SHP77 (cell line): ENCODE measurements at regions not wholly inside any gene's neighbourhood (a gene's known extent, or its start where the extent isn't known, plus 50 kb on each side); places are given as distances from the start of the nearest gene placed in this dataset.

ENCODE experiments used
- DNase-seq, 2 experiments: peaks; one replicate each; lab custom pipeline; 2025; lab: John Stamatoyannopoulos, UW

- DNase-seq, result no peak
Measured at GRCh38 chrX:11952176-11952720, 186.0 kb upstream of the FRMPD4 start.

DNA sequence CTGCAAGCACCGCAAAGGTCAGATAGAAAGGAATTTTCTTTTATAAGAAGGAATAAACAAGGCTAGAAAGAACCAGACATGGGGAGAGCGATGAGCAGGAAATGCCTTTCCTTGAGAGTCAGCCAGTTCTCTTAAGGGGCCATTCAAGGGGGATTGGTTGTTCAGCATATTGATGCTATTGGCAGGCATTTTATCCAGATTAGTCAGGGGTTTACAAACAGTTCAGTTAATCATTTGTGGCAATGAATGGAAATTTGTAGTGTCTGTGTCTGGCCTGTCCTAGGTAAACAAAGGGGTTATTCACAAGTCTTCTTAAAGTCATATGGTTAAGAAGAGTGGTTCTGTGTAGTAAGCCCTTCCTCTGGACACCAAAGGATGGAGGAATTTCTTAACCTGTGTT, 184.7 kb upstream of the FRMPD4 start:
- no peak for DNase-seq

DNA sequence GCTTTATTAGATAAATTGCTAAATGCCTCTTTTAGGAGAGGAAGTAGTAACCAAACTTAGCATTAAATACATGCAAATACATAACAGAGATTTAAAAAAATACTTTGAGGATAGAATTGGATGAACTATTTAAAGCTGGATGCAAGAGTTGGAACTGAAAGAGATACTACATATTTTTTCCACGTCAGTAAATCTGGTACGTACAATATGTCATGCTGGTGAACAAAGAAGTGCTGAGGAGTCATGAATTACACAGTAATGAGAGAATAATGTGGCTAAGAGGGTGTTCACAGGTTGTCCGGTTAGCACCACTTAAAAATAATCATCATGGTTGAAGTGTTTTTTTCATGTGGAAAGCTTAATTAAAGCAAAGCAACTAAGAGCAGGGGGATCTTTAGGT, 184.1 kb upstream of the FRMPD4 start:
- DNase-seq, result no peak

DNA sequence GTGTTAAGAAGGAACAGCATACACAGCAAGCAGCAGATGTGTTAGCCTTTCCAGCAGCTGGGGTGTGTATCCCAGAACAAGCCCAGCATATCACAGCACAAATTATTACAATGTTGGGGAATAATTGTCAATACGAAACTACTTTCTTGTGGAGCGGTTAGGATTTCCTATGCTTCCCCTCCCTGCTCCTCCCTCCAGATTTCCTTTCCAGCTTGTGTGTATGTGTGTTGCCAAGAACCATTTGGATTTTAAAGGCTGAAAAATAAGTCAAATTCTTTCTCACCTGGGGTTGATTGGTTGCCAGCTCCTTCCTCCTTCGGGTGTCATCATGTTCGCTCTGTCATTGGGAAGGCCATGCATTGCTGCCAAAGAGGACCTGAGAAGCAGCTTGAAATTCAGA, 178.2 kb upstream of the FRMPD4 start:
- no peak for DNase-seq

- DNase-seq, result no peak
Measured at GRCh38 chrX:11965436-11965835, 172.8 kb upstream of the FRMPD4 start.

DNA sequence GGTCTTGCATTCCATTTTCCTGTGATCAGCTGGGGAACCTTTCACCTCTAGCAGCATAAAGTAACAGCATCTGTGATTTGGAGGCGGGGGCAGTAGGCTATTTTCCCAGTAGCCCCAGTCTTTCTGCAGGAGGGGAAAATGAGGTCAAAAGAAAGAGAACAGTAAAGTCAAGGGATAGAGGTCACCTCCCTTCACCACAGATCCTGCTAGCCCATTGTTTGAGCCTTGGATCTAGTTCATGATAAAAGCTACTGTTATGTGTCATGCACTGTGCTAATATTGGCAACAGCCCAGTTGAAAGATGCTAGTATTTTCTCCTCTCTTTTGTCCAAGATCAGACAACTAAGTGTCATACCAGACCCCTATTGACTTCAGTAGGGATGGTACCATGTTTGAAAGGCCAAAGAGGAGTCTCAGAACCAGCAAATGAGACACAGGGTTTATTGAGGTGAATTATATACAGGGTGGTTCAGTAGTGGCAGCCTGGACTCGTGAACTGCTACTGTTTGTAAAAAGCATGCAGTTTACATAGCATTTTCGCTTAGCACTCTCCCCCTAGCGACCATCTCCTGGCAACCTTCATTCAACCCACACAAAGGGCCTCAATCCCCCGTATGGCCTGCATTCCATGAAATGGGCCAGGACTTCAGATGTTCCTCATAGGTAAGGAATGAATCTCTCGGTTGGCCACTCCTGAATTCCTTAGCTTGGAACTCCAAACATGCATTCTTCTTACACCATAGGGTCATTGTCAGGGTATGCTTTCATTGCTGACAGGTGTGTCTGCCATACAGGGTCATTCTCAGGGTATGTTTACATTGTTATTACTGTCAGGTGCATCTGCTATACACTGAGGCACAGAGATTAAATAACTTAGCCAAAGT, 170.0 kb upstream of the FRMPD4 start:
- no peak for DNase-seq

GRCh38 chrX:11968991-11969390, 169.3 kb upstream of the FRMPD4 start:
- DNase-seq, result no peak

DNA sequence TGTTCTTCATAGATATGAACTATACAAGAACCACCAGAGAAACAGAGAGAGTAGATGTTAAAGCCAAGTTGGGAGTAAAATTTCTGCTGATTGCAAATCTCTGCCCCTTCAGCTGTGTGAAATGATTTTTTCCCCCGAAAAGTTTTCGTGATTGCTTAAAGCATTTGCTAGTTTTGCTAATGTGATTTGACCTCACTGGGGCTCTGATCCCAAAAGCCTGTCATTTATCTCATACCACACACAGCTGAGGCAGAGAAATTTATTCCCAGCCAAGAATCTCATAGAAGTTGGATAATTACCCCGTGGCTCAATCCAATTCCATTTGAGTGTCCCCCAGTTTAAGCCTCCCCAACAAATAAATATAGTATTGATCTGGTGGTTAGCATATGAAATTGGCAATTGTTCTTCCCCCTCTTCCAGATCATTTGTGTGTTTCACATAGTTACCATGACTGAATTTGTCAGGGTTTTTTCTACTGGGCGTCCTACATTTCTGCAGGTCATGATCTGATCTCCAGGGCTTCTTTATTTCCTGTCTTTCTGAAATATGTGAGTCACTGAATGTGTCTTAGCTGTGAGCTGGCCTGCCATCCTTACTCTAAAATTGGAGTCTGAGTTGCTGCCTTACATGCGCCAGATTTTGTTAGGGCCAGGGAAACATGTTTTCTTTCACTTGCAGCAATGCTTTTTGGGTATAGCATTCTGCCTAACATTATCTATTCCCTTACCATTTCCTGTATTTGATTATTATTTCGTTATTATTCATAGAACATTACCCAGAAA, 167.5 kb upstream of the FRMPD4 start:
- no peak for DNase-seq

- no peak for DNase-seq
Measured at GRCh38 chrX:11976663-11977062, 161.6 kb upstream of the FRMPD4 start.

- DNase-seq, result no peak
Measured at GRCh38 chrX:11992271-11992670, 146.0 kb upstream of the FRMPD4 start.

DNA sequence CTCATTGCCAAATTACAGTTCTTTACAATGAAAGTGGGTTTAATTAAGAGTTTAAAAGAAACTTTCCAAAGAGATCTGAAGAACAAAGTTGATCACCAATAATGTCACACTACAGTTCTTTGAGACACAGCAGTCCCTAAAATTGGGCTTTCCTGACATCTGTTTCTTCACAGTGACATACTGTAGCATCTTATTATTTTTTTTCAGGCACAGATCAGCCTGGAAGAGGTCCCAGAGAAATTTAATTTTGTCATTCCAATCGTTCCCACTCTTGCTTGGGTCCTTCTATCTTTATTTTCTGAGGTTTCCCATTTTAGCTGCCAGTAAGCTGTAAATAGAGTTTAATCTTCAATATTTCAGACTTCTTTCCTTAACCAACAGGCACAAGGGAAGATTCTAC, 143.1 kb upstream of the FRMPD4 start:
- no peak for DNase-seq

DNA sequence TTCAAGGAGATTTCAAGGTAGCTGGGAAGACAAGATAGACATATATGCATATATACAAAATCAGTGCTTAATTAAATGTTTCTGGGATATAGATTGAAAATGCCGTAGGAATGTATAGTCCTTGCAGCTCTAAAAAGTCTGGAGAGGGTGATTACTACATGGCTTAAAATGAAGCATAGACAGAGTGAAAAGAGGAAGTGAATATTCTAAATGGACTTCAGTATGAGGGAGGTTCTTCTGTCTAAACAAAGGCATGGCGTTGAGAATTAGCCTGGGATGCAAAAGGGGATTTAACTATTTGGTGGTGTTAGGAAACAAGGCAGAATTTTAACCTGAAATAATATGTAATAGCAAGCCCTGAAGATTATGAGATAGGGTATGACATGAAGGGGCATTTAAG, 141.5 kb upstream of the FRMPD4 start:
- no peak for DNase-seq

DNA sequence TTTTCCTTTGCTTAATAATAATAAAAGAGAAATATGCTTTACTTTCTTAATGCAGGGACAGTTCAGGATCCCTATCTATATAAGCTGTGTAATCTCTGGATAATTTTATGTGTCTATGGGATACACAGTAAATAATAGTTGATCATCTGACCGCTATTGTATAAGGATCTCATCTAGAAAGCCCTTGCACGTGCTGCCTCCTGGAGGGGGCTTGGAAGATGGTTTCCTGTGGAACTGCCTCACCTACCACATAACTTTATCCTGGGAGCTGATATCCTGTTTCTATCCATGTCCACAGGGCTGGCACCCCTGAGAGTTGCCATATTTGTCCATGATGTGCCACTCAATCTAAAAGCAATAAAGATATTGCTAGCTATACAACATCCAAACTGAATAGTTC, 139.3 kb upstream of the FRMPD4 start:
- DNase-seq, result no peak

DNA sequence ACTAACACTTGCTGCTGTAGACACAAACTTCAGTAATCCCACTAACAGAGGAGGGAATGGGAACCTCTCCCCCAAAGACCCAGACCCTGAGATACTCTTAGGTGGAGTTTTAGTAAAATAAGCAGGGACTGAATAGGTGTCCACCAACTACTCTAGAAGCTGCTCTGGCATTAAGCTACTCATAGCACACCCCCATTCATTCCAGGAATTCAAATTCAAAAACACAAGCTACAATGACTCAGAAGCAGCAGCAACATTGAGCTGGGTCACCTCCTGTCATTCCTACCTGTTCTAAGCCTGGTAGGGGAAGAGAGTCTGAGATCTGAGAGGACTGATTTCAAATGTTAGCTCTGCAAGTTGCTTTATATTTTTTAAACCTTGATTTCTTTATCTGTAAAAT, 135.4 kb upstream of the FRMPD4 start:
- DNase-seq, result no peak

GRCh38 chrX:12007881-12008280, 130.4 kb upstream of the FRMPD4 start:
- DNase-seq, result no peak

GRCh38 chrX:12010436-12010835, 127.8 kb upstream of the FRMPD4 start:
- DNase-seq, result no peak

- DNase-seq, result no peak
Measured at GRCh38 chrX:12011075-12011474, 127.2 kb upstream of the FRMPD4 start.

DNA sequence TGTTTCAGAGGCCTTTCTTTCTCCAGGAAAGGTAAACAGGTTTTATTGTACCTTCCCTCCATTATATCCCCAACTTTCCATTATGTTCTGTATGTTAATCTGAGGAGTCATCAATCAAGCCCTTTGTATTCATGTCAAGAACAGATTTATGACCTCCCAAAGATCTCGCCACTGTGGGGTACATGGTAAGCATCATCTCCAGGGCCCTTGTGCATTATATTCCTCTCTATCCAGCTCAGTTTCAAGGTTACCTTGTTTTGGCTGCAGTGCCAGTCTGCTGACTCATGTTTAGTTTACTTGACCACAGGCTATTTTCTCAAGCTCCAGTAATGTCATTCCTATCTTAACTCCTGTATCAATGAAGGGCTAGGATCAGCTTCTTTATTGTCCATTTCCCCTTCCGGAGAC, 125.1 kb upstream of the FRMPD4 start:
- no peak for DNase-seq

DNA sequence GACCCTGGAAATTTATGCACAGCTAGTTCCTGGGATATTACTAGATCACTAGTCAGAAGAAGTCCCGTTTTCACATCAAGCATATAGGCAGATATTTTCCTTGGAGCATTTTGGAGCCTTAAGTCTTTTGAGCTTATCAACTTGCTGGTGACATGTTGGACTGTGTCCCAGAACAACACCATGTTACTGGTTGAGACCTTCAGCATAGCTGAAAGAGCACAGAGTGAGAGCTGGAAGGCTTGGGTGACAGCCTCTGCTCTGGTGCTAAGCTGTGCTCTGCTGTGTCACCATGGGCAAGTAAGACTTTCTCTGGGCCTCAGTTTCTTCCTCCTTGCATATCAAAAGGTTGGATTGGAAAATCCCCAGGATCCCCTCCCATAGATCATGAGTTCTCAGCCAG, 116.6 kb upstream of the FRMPD4 start:
- no peak for DNase-seq

DNA sequence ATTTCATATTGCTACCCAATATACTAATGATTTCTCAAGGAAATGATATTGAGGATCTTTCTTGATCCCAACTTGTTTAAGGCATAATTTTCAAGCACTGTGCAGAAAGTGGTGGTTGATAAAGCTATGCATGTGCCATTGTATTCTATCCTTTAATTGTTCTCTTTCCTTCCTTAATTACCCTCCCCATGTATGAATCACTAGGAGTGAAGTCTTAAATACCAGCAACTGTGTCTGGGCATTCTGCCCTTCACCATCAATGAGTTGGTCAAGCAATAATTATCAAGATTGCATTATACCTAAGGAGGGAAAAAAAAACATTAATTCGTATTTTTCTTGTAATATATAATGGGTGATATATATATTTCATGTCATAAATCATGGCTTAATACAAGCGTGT, 111.8 kb upstream of the FRMPD4 start:
- no peak for DNase-seq

DNA sequence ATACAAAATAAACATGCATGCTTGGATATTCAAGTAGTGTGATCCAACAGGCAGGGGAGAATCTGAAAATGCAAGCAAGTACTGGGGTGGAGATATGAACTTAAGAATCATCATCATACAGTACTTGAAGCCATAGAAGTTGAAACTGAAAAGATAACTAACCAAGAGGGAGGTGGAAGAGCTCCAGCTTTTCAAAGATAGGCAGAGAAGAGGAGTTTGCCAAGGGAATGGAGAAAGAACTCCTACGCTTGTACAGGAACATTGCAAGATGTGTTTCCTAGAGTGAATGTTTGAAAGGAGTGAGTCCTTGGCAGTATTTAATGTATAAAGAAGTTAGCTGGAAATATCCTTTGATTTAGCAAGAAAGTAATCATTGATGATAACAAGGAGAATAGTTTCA, 106.2 kb upstream of the FRMPD4 start:
- no peak for DNase-seq

DNA sequence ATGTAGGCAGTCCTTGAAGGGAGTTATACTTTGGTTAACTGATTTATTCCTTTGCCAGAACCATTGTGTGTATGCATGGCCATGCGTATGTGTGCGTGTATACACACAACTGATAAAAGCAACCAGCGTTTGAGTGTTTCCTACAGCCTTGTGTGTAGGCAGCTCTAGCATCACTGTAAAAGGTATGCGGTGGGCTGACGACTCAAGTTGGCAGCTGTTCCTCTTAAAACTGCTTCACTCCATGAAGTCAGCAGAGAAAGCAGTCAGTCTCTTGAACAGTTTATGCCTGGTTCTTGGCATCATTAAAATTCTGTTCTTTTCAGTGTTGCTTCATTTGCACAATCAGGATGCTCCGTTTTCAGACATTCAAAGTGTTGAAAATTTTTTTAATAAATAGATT, 103.5 kb upstream of the FRMPD4 start:
- no peak for DNase-seq

- no peak for DNase-seq
Measured at GRCh38 chrX:12042615-12043014, 95.7 kb upstream of the FRMPD4 start.
